ENCODE measurements at regions not wholly inside any gene's neighbourhood (a gene's known extent, or its start where the extent isn't known, plus 50 kb on each side); places are given as distances from the start of the nearest gene placed in this dataset.

DNA sequence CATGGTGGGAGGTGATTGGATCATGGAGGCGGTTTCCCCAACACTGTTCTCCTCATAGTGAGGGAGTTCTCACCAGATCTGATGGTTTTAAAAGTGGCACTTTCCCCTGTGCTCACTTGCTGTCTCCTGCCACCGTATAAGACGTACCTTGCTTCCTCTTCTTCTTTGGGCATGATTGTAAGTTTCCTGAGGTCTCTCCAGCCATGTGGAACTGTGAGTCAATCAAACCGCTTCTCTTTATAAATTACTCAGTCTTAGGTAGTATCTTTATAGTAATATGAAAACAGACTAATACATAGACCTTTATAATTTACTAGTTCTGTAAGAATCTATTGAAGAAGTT is 82.5 kb upstream of the PITX2 start:
- in situ Hi-C loops (cut with HindIII; ENCODE audit: low pct_unique_long_range_greater_than_20kb, low sequenced_read_pairs): no loop called here
- BruUV-seq (replicated peaks): no TSS peak
- POLR2A ChIA-PET: no interaction called here
- ATAC-seq (no peak), DNase-seq (ENCODE audit: low read depth, low spot score) (no peak)
- intact Hi-C loops (cut with micrococcal nuclease; ENCODE audit: unreplicated experiment): no loop called here
- no peaks in the 10 kb centered on the region for H3K36me3 ChIP-seq (ENCODE audit: control insufficient read depth, insufficient read depth, low read length)
- H3K4me1 ChIP-seq (ENCODE audit: control insufficient read depth, insufficient read depth, low read length): no peaks in the 10 kb centered on the region
- H3K9me3 ChIP-seq (ENCODE audit: control insufficient read depth, insufficient read depth, low read depth, low read length): no peaks in the 10 kb centered on the region
- TF ChIP-seq TCF7L2 (IDR thresholded peaks at IDR 0.05; ENCODE audit: low read depth, low read length) (no peak), POLR2AphosphoS5 (IDR thresholded peaks at IDR 0.05; ENCODE audit: low read depth, low read length) (no peak), SIN3A (IDR thresholded peaks at IDR 0.05; ENCODE audit: borderline replicate concordance, insufficient read depth, low read depth, low read length) (no peak)
- TF ChIP-seq, protein P1, sequence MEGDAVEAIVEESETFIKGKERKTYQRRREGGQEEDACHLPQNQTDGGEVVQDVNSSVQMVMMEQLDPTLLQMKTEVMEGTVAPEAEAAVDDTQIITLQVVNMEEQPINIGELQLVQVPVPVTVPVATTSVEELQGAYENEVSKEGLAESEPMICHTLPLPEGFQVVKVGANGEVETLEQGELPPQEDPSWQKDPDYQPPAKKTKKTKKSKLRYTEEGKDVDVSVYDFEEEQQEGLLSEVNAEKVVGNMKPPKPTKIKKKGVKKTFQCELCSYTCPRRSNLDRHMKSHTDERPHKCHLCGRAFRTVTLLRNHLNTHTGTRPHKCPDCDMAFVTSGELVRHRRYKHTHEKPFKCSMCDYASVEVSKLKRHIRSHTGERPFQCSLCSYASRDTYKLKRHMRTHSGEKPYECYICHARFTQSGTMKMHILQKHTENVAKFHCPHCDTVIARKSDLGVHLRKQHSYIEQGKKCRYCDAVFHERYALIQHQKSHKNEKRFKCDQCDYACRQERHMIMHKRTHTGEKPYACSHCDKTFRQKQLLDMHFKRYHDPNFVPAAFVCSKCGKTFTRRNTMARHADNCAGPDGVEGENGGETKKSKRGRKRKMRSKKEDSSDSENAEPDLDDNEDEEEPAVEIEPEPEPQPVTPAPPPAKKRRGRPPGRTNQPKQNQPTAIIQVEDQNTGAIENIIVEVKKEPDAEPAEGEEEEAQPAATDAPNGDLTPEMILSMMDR (IDR thresholded peaks at IDR 0.05): no peak
- TF ChIP-seq, protein P2, sequence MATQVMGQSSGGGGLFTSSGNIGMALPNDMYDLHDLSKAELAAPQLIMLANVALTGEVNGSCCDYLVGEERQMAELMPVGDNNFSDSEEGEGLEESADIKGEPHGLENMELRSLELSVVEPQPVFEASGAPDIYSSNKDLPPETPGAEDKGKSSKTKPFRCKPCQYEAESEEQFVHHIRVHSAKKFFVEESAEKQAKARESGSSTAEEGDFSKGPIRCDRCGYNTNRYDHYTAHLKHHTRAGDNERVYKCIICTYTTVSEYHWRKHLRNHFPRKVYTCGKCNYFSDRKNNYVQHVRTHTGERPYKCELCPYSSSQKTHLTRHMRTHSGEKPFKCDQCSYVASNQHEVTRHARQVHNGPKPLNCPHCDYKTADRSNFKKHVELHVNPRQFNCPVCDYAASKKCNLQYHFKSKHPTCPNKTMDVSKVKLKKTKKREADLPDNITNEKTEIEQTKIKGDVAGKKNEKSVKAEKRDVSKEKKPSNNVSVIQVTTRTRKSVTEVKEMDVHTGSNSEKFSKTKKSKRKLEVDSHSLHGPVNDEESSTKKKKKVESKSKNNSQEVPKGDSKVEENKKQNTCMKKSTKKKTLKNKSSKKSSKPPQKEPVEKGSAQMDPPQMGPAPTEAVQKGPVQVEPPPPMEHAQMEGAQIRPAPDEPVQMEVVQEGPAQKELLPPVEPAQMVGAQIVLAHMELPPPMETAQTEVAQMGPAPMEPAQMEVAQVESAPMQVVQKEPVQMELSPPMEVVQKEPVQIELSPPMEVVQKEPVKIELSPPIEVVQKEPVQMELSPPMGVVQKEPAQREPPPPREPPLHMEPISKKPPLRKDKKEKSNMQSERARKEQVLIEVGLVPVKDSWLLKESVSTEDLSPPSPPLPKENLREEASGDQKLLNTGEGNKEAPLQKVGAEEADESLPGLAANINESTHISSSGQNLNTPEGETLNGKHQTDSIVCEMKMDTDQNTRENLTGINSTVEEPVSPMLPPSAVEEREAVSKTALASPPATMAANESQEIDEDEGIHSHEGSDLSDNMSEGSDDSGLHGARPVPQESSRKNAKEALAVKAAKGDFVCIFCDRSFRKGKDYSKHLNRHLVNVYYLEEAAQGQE (IDR thresholded peaks at IDR 0.05; ENCODE audit: insufficient read depth in 1 of 2, low read depth in 2 of 2, low read length in 1 of 2): no peak
- no peak overlapping the region for H3K27ac ChIP-seq (ENCODE audit: low read length)
- no peaks in the 10 kb centered on the region for H3K27me3 ChIP-seq (ENCODE audit: control insufficient read depth, insufficient read depth, low read length)
- CTCF ChIA-PET: no interaction called here
- H3K4me3 ChIP-seq (ENCODE audit: low read depth in 2 of 2, low read length in 2 of 2): no peak overlapping the region

DNA sequence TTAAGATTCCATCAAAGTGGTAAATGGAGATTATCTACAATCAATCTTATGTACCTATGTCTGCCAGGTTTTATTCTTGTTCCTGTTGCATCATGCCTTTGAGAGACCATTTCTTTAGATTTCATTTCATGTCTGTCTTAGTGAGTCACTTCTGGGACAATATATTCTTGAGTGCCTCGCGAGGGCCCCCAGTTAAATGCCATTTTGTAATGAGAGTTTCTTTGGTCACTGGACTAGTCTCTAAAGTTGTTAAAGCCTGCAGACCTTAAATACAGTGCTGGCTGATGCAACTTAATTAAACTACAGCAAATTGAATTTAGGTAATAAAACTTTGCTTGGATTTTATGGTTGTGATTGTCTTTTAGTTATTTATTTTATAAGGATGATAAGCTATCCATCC is 87.2 kb upstream of the PITX2 start:
- in situ Hi-C loops (cut with HindIII; ENCODE audit: low pct_unique_long_range_greater_than_20kb, low sequenced_read_pairs) (no loop called here), intact Hi-C loops (cut with micrococcal nuclease; ENCODE audit: unreplicated experiment) (no loop called here)
- CTCF ChIA-PET: no interaction called here
- POLR2A ChIA-PET: no interaction called here
- Histone ChIP-seq H3K27me3 (ENCODE audit: control insufficient read depth, insufficient read depth, low read length) (no peaks in the 10 kb centered on the region), H3K27ac (ENCODE audit: low read length) (no peak overlapping the region), H3K36me3 (ENCODE audit: control insufficient read depth, insufficient read depth, low read length) (no peaks in the 10 kb centered on the region), H3K4me1 (ENCODE audit: control insufficient read depth, insufficient read depth, low read length) (no peaks in the 10 kb centered on the region), H3K9me3 (ENCODE audit: control insufficient read depth, insufficient read depth, low read depth, low read length) (no peaks in the 10 kb centered on the region), H3K4me3 (ENCODE audit: low read depth in 2 of 2, low read length in 2 of 2) (no peak overlapping the region)
- no TSS peak for BruUV-seq (replicated peaks)
- DNase-seq (ENCODE audit: low read depth, low spot score) (no peak), ATAC-seq (no peak)
- TF ChIP-seq, protein P2 (IDR thresholded peaks at IDR 0.05; ENCODE audit: insufficient read depth in 1 of 2, low read depth in 2 of 2, low read length in 1 of 2): no peak
- TF ChIP-seq, protein P1 (IDR thresholded peaks at IDR 0.05): no peak
- no peak for TF ChIP-seq SIN3A (IDR thresholded peaks at IDR 0.05; ENCODE audit: borderline replicate concordance, insufficient read depth, low read depth, low read length)
- TF ChIP-seq POLR2AphosphoS5 (IDR thresholded peaks at IDR 0.05; ENCODE audit: low read depth, low read length): no peak
- no peak for TF ChIP-seq TCF7L2 (IDR thresholded peaks at IDR 0.05; ENCODE audit: low read depth, low read length)
